ENCODE measurements at regions not wholly inside any gene's neighbourhood (a gene's known extent, or its start where the extent isn't known, plus 50 kb on each side); places are given as distances from the start of the nearest gene placed in this dataset.
"Not testable (repeated sequence)": the region's sequence is repeated elsewhere in the genome, so short reads cannot be mapped to it uniquely, and the experiment has no call there.

DNA sequence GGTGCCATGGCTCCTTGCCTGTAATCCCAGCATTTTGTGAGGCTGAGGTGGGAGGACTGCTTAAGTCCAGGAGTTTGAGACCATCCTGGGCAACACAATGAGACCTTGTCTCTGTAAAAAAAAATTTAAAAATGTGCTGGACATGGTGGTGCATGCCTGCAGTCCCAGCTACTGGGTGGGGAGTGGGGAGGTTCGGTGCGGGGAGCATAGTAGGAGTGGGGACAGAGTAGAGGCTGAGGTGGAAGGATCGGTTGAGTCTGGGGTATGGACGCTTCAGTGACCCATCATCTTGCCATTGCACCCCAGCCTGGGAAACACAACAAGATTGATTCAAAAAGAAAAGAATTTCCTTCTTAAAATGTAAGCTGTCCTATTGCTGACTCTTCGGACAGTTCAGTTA, 1490.0 kb upstream of the GBE1 start:
- DNase-seq = no peak

DNA sequence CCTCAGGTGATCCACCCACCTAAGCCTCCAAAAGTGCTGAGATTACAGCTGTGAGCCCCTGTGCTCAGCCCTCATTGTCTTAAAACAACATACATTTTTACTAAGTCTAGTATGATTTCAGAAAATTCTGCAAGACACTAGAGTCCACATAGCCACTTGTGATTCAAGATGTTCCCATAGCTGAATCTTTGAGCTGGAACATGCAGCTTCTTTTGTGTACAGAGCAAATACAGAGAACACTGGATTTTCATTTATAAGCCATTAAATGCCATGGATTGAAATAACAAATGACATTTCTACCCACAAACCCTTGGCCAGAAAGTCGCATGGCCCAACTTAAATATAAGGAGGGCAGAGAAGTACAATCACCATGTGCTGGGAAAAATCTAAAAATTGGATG, 1489.2 kb upstream of the GBE1 start:
- DNase-seq = no peak

DNA sequence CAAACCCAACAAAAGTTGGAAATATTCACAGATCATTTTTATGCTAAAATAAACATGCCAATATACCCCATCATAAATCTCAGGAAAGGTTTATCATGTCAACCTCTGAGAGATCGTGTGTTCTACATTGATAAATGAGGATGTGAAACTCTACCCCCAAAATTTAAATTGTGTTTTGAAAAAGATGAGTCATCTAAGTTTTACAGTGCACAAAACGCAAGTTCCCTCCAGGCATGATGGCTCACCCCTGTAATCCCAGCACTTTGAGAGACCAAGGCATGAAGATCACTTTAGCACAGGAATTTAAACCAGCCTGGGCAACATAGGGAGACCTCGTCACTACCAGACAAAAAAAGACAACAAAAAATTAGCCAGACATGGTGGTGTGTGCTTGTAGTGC, 1487.0 kb upstream of the GBE1 start:
- DNase-seq = no peak

DNA sequence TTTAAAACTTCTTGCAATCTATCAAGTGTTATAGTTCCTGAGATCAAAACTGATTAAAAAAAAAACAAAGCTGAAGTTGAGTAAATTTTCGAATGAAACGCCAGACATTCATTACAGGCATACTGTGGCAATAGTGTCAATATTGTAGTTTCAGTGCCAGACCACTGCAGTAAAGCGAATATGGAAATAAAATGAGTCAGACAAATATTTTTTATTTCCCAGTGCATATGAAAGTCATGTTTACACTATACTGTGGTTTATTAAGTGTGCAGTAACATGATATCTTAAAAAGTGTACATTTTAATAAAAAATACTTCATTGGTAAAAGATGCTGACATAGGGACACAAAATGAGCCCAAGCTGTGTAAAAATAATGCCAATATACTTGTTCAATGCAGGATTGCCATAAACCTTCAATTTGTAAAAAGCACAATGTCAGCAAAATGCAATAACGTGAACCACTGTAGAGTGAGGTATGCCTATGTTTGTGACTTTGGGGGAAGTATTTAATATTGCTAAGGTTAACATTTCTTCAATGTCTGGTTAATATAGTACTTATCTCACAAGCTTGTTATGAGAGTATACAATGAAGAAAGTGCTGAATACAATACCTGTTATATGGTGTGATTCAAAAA, 1473.9 kb upstream of the GBE1 start:
- no peak for DNase-seq

DNA sequence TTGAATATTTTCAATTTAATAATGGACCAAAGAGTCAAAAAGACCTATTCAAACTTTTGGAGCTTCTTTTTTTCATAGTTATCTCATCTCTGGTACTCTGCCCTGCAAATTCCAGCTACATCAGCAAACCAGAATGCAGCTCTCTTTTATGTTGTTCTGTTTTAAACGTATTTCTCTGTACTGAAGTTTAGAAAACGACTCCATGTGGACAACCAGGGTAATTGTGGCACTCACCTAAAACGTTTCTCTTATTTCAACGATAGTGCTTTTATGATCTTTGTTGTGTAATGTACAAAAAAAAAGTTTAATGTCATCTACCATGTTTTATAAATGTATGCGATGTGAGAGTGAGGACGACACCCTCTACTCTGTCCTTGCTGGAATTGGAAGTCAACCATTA, 1472.3 kb upstream of the GBE1 start:
- DNase-seq = no peak

DNA sequence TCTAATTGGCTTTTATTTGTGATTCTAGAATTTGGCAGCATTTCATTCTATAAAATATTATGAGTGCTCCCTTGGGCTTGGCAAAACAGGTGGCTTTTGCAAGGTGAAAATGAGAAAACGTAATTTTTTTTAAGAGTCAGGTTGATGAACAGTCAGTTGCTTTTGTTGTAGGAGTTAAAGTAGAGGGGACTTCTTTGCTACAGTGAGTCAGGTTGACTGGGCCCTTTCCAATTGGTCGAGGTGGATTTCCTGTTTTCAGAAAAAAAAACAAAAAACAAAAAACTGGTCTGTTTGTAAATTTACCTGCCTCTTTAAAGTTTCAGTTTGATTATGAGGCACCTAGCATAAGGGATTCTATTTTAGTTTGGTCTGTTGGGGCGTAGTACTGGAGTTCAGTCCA, 1469.4 kb upstream of the GBE1 start:
- no peak for DNase-seq

DNA sequence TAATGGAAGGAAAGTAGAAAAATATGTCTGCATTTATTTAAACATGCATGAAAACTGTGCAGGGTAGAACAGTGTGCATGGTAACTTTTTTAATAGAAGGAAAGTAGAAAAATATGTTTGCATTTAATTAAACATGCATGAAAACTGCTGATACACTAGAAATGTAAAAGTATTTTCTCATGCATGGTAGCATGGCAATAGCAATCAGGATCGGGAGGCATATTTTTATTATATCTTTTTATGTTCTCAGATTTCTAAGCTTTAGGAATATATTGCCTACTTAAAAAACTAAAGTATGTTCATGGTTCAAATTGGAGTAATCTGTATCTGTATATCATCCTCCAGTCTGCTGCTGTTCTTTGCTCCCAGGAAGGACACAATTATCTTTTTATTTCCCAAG, 1468.9 kb upstream of the GBE1 start:
- no peak for DNase-seq

DNA sequence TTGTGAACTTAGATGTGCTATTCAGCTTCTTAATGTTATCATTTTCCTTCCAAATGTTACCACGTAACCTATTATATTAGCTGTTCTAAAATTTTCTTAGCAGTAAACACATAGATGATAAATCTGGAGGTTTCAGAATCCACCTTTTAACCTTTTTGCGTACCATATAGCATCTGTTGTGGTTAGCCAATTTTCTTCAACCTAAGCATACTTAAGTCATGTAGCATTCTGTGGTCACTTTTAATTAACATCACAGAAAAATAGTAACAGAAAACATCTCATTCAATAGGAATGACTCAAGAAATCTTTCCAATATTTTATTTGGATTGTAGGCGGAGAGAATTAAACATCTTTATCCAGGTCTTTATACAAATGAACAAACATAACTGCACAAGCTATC, 1465.3 kb upstream of the GBE1 start:
- no peak for DNase-seq

DNA sequence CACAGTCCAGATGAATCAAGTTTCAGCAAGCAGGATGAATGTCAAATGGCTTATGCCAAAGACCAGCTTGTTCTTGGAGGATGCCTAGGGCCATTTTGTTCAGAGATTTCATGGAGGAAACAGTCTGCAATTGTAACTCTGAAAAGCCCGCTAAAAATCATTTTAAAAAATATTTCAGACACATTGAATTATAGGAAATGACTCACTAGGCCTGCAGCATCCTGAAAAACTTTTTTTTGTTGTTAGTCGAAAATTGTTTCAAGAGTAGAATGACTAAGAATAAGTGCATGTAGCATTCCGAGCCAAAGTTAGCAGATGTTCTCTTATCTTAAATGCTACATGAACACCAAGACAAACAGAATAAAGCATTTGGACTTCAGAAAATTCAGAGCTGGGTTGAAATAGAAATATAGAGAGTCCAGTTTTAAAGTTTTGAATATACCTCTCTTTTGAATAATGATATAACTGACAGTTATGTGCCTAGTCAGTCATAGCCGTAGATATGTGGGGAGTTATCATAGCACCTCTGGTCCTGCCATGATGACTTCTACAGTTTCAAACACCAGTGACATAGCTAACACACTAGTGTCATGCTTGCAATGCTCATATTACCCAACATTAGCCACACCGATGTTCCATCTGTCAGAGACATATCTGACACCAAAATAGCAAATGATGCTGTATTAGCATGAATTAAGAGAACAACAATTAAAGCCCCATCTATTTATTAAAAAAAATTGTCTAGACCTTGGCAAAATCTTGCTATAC, 1462.8 kb upstream of the GBE1 start:
- DNase-seq = no peak

DNA sequence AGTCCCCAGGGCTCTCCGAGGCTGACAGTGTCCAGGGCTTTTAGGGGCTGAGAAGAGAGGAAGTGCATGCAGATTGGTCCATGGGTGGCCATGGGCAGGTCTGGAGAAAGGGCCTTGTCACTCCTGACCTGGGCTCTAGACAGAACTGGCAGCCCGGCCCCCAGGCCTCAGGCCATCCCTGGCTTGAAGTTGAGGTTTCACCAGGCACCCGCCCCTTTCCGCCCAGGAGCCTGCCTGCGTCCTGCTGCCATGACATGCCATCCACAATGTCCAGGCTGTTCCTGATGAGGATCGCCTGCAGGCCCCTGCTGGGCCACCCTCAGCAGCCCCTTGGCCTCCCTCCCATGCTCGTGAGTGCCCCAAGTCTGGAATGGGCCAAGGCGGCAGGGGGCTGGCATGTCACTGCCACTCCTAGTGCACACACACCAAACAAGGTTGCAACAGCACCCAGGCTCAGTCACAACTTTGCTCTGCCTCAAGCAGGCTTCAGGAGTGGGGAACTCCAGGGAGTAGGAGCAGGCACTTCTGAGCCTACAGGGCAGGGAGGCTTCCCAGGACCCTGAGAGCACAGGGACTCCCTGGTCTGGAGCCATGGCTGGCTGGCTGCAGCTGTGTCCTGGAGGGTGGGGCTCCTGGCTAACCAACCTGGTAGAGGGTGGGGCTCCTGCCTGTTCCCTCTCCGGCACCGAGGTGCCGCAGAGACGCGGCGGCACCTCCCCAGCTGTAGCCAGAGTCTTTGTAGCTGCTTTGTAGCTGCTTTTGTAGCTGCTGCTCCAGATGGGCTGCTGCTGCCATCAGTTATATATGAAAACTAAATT, 1457.1 kb upstream of the GBE1 start:
- no peak for DNase-seq

DNA sequence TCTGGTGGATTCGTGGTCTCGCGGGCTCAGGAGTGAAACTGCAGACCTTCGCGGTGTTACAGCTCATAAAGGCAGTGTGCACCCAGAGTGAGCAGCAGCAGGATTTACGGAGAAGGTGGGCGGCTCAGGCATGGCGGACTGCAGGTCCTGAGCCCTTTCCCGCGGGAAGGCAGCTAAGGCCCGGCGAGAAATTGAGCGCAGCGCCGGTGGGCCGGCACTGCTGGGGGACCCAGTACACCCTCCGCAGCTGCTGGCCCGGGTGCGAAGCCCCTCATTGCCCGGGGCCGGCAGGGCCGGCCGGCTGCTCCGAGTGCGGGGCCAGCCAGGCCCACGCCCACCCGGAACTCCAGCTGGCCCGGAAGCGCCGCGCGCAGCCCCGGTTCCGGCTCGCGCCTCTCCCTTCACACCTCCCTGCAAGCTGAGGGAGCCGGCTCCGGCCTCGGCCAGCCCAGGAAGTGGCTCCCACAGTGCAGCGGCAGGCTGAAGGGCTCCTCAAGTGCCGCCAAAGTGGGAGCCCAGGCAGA, 1456.2 kb upstream of the GBE1 start:
- DNase-seq = not testable (repeated sequence)

DNA sequence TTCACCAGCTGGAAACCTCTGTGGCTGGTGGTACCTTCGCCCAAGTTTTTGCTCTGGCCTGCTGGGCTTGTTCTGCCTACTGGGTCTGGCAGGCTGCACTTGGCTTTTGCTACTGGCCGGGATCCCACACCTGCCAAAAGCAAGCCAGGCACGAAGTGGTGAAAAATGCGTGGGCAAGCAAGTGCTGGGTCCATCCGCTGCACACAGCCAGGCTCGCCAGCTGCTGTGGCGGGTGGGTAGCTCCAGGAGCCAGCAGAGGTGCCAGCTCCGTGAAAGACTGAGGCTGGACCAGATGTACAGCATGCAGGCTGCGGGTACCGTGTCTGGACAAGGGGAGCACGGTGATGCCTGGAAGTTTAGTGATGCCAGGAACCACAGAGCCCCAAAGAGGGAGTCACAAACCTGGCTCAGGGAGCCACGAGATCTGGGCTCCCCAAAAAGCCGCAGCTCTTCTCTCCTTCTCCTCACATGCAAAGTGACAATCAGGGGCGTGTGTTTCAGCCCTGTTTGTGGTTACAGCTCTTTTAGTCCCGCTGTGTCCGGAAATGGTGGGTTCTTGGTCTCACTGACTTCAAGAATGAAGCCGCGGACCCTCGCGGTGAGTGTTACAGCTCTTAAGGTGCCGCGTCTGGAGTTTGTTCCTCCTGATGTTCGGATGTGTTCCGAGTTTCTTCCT, 1455.6 kb upstream of the GBE1 start:
- DNase-seq = peak; percentile 1 to 37

DNA sequence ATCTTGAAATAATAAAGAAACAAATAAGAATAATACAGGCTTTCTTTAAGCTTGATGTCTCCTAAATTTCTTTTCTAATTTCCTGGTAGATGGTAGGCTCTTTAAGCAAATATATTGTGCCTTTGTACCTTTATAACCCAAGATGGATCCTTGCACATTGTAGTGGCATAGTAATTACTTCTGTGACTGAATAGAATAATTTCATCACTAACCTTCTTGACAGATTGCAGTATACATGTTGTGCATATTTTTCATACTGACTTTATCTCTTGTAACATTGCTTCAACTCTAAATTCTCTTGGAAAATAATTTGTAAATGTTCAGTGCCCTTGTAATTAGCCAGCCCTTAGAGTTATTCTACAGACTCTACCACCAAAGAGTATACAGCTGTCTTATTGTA, 1433.8 kb upstream of the GBE1 start:
- DNase-seq = no peak

DNA sequence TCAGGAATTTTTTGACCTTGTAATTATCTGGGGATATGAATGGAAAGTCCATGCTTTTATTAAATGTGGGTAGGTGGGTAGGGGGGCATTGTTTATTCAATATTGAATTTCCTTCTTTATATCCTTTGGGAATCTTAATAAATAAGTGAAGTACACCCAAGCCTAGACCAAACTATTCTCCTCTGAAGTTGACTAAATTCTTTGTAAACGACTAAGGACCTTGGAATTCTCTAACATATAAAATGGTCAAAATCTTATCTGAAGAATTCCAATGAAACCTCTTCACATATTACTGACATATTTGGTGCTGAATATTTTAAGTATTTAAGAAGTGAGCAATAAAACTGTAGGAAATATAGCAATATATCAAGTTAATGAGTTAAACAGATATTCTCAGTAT, 1432.1 kb upstream of the GBE1 start:
- no peak for DNase-seq

DNA sequence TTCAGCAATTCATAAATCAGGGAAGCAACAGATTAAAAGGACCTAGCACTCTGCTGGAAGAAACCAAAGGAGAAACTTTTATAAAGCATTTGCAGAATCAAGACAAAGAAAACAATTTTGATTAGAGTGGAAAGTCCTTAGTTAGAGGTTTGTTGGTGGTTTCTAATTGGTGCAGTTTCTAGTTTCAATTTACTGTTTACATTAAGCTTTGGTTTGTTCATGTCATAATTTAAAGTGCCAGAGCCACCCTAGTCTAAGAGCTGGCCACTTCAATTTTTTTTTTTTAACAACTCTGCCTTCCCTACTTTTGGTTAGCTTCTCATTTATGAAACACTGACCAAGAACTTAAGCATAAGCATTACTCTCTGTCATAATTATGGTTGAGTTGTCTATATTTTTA, 1428.2 kb upstream of the GBE1 start:
- DNase-seq = no peak

DNA sequence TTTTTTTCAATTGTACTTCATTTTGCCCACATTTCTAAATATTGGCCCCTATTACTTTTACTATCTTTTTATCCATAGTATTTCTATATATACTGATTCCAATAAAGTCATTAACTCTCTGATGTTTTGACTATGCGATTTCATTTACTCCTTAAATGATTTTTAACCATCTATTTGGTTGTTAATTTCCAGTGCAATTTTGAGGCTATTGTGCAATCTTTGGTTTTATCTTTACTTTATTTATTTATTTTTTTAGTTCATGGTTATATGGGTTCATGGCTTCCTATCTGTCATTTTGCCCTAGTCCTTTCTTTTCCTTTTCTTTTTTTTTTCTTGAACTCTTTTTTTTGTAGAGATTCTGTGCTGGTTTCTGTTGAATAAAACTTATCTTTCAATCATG, 1408.0 kb upstream of the GBE1 start:
- no peak for DNase-seq

DNA sequence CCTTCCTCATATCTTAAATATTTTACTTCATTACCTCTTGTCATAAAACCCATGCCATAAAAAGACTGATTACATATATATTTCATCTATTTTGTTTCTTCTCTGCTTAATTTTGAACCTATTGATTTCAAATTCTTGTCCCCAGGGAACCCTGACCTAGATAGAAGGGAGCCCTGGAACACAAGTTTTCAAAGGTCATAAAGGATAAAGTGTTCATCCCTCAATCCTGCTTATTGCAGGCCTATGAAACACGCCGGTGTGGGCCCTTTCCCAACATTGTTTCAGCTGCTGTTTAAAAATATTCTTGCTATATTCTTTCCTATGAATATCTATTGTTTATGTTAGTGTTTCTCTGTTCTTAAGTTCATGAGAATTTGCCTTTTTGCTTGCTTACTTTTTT, 1389.5 kb upstream of the GBE1 start:
- DNase-seq = no peak

DNA sequence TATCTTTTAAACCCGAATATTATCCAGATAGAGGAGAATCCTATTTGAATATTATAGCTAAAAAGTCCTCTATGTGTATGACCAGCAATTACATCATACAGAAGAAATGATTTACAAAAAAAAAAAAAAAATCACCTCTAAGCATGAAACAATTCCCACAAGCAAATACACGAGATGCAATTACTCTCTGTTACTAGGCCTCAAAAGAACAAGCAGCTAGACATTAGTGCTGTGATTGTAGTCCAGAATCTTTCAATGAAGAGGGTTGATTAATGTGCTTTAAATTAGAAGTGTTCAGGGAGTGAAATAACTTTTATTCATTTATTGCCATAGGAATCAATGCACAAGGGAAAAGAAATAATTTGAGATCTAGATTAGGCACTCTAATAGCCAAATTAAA, 1379.5 kb upstream of the GBE1 start:
- no peak for DNase-seq

DNA sequence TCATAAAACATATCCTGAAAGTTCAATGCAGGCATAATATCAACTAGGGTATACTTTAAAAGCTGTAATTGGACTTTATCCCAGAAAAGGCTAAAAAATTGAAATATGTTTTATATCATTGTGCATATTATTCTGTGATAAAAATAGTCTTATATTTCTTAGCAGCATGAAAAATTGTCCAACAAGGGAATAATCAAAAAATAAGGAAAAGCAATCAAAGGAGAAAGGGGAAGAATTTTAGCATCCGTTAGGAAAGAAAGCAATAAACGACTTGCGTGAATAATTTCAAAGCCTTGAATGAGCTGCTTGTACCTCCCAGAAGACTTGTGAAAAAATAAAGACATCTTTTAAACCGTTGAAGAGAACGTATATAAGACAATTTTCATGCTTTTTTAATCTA, 1369.8 kb upstream of the GBE1 start:
- DNase-seq = no peak

DNA sequence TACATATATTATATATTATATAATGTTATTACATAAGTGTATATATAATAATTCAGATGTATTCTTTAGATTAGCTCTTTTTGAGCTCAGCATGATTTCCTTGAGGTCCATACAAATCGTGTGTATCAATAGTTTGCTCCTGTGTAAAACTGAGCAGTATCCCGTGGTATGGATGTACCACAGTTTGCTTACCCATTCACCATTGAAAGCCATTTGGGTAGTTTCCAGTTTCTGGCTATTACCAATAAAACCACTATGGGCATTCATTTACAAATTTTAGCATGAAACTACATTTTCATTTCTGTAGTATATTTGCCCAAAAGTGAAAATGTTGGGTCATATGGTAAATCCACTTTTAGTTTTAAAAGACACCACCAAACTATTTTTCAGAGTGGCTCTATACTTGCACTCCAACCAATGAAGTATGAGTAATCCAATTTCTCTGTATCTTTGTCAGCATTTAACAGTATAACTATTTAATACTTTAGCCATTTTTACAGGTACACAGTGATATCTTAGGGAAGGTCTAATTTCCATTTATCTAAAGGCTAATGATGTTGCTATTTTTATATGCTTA, 1361.4 kb upstream of the GBE1 start:
- no peak for DNase-seq

DNA sequence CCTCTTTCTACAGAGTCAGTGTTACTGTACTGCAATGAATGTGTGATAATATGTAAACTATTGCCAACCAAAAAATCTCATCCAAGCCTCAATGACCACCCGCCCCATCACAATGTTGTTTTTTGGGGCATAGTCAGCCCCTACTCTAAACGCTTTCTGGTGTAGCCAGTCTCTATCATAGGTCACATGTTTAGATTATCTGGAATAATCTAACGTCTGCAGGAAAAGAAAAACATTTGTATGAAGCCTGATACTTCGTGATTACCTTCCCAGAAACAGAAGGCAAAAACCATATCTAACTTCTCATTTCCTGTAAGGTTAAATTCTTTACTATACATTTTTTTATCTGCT, 1331.8 kb upstream of the GBE1 start:
- no peak for DNase-seq

DNA sequence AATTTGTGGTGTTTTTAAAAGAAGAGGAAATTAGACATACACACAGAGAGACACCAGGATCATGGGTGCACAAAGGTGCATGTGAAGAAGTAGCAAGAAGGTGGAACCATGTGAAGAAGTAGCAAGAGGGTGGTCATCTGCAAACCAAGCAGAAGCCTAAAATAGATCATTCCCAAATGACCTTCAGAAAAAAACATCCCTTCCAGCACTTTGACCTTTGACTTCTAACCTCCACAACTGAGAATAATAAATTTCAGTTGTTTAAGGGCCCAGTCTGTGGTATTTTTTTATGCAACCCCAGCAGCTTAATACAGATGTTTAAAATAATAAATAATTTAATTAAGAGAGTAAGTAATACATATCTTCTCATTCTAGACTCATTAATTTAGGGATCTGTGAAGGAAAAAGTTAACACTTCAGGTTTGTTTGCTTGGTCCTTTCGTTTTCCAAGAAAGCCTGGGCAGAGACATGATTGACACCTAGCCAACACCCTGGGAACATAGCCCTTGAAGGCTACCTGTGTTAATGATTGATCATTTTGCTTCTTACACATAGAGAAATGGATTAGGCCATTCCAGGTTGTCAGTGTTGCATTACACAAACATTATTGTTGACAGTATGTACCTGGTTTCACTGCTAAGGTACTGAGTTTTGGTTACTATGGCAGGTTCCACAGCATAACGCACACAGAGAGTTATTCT, 1331.2 kb upstream of the GBE1 start:
- DNase-seq = no peak
